PFSK-1 (cell line): ENCODE measurements at regions not wholly inside any gene's neighbourhood (a gene's known extent, or its start where the extent isn't known, plus 50 kb on each side); places are given as distances from the start of the nearest gene placed in this dataset.

Source experiments
- REST ChIP-seq, 2 experiments: IDR thresholded peaks; 2 replicates each; pipeline versions ENCODE4 v1.6.1 to v1.8.0; 2011 to 2012; ENCODE audit warnings: low read depth in 2 of 2, low read length in 2 of 2, control low read depth in 1 of 2, inconsistent platforms in 1 of 2, mild to moderate bottlenecking in 1 of 2, moderate library complexity in 1 of 2; ENCODE audit not compliant: insufficient read depth in 1 of 2
- TAF1 ChIP-seq: IDR thresholded peaks from 2 replicates; pipeline ENCODE4 v1.6.1; 2012; ENCODE audit warnings: low read length, control low read depth, borderline replicate concordance; ENCODE audit not compliant: insufficient read depth

GRCh38 chr13:78323040-78323439 is 280.3 kb downstream of the POU4F1 start:
- TF ChIP-seq REST (IDR thresholded peaks at IDR 0.05; ENCODE audit: insufficient read depth in 1 of 2, low read depth in 2 of 2, low read length in 2 of 2) (no peak), TAF1 (no peak)
